ENCODE measurements at regions not wholly inside any gene's neighbourhood (a gene's known extent, or its start where the extent isn't known, plus 50 kb on each side); places are given as distances from the start of the nearest gene placed in this dataset.

GRCh38 chr17:79296243-79296642 is 221.6 kb downstream of the ENGASE start:
- no peaks in the 10 kb centered on the region for H3K27me3 ChIP-seq (ENCODE audit: insufficient read depth, low read length, poor library complexity)
- H2AFZ ChIP-seq (ENCODE audit: low read depth, low read length): no peak overlapping the region
- TF ChIP-seq EZH2 (IDR thresholded peaks at IDR 0.05; ENCODE audit: borderline replicate concordance, low read depth, low read length, severe bottlenecking): no peak
- TF ChIP-seq, protein P1, sequence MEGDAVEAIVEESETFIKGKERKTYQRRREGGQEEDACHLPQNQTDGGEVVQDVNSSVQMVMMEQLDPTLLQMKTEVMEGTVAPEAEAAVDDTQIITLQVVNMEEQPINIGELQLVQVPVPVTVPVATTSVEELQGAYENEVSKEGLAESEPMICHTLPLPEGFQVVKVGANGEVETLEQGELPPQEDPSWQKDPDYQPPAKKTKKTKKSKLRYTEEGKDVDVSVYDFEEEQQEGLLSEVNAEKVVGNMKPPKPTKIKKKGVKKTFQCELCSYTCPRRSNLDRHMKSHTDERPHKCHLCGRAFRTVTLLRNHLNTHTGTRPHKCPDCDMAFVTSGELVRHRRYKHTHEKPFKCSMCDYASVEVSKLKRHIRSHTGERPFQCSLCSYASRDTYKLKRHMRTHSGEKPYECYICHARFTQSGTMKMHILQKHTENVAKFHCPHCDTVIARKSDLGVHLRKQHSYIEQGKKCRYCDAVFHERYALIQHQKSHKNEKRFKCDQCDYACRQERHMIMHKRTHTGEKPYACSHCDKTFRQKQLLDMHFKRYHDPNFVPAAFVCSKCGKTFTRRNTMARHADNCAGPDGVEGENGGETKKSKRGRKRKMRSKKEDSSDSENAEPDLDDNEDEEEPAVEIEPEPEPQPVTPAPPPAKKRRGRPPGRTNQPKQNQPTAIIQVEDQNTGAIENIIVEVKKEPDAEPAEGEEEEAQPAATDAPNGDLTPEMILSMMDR (IDR thresholded peaks at IDR 0.05; ENCODE audit: borderline replicate concordance, extremely low read depth, low read length, poor library complexity, severe bottlenecking): no peak
- DNase-seq (no peak), ATAC-seq (ENCODE audit: insufficient read depth, low read depth) (no peak)
- no peaks in the 10 kb centered on the region for H3K79me2 ChIP-seq (ENCODE audit: insufficient read depth, low read length)
- no peak overlapping the region for H3K9ac ChIP-seq (ENCODE audit: low read depth, low read length)
- no peaks in the 10 kb centered on the region for H3K9me3 ChIP-seq (ENCODE audit: insufficient read depth, low read length, severe bottlenecking)
- H3K4me2 ChIP-seq (ENCODE audit: insufficient read depth, low read length): no peak overlapping the region
- H3K4me1 ChIP-seq (ENCODE audit: insufficient read depth, low read length): no peaks in the 10 kb centered on the region
- H3K27ac ChIP-seq (ENCODE audit: low read length): no peak overlapping the region
- peaks cover 14% of the 10 kb centered on the region; the same call in 1 of the 2 replicates for H4K20me1 ChIP-seq (ENCODE audit: insufficient read depth, low read length)
- no peaks in the 10 kb centered on the region for H3K36me3 ChIP-seq (ENCODE audit: insufficient read depth, low read length)
- no peak overlapping the region for H3K4me3 ChIP-seq (ENCODE audit: low read depth in 1 of 2, low read length in 2 of 2)

DNA sequence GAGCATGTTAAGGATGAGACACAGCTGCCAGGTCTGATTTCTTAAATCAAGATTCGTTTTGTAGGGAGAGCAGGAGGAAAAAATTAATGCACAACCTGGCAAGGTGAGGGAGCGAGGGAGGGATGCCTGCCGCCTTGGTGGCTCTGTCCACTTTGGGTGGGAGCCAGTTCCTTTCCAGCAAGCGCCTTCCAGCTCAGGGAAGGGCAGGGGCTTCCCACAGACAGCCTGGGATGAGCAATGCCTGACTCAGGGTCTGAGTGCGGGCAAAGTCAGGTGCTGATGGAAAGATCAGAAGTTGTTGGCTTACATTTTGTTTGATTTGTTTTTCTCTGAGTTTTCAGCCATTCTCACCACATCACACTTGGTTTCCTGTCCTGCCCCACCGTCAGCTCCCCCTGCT is 220.7 kb downstream of the ENGASE start:
- DNase-seq (no peak), ATAC-seq (ENCODE audit: insufficient read depth, low read depth) (no peak)
- H3K9me3 ChIP-seq (ENCODE audit: insufficient read depth, low read length, severe bottlenecking): no peaks in the 10 kb centered on the region
- no peak for TF ChIP-seq EZH2 (IDR thresholded peaks at IDR 0.05; ENCODE audit: borderline replicate concordance, low read depth, low read length, severe bottlenecking)
- TF ChIP-seq, protein P1 (IDR thresholded peaks at IDR 0.05; ENCODE audit: borderline replicate concordance, extremely low read depth, low read length, poor library complexity, severe bottlenecking): no peak
- H2AFZ ChIP-seq (ENCODE audit: low read depth, low read length): no peak overlapping the region
- H3K4me1 ChIP-seq (ENCODE audit: insufficient read depth, low read length): no peaks in the 10 kb centered on the region
- no peak overlapping the region for H3K4me3 ChIP-seq (ENCODE audit: low read depth in 1 of 2, low read length in 2 of 2)
- H3K4me2 ChIP-seq (ENCODE audit: insufficient read depth, low read length): no peak overlapping the region
- no peaks in the 10 kb centered on the region for H3K27me3 ChIP-seq (ENCODE audit: insufficient read depth, low read length, poor library complexity)
- H3K27ac ChIP-seq (ENCODE audit: low read length): no peak overlapping the region
- no peaks in the 10 kb centered on the region for H3K36me3 ChIP-seq (ENCODE audit: insufficient read depth, low read length)
- H3K79me2 ChIP-seq (ENCODE audit: insufficient read depth, low read length): no peaks in the 10 kb centered on the region
- no peak overlapping the region for H3K9ac ChIP-seq (ENCODE audit: low read depth, low read length)
- H4K20me1 ChIP-seq (ENCODE audit: insufficient read depth, low read length): peaks cover 14% of the 10 kb centered on the region; the same call in 1 of the 2 replicates

GRCh38 chr17:79294459-79295071 is 219.9 kb downstream of the ENGASE start:
- peaks cover 14% of the 10 kb centered on the region; the same call in 1 of the 2 replicates for H4K20me1 ChIP-seq (ENCODE audit: insufficient read depth, low read length)
- peak; percentile 61 for DNase-seq
- no peak overlapping the region for H2AFZ ChIP-seq (ENCODE audit: low read depth, low read length)
- no peak for TF ChIP-seq EZH2 (IDR thresholded peaks at IDR 0.05; ENCODE audit: borderline replicate concordance, low read depth, low read length, severe bottlenecking)
- TF ChIP-seq, protein P1 (IDR thresholded peaks at IDR 0.05; ENCODE audit: borderline replicate concordance, extremely low read depth, low read length, poor library complexity, severe bottlenecking): no peak
- H3K27ac ChIP-seq (ENCODE audit: low read length): no peak overlapping the region
- H3K27me3 ChIP-seq (ENCODE audit: insufficient read depth, low read length, poor library complexity): no peaks in the 10 kb centered on the region
- no peak overlapping the region for H3K4me2 ChIP-seq (ENCODE audit: insufficient read depth, low read length)
- H3K36me3 ChIP-seq (ENCODE audit: insufficient read depth, low read length): no peaks in the 10 kb centered on the region
- H3K4me3 ChIP-seq (ENCODE audit: low read depth in 1 of 2, low read length in 2 of 2): no peak overlapping the region
- H3K4me1 ChIP-seq (ENCODE audit: insufficient read depth, low read length): no peaks in the 10 kb centered on the region
- H3K9me3 ChIP-seq (ENCODE audit: insufficient read depth, low read length, severe bottlenecking): no peaks in the 10 kb centered on the region
- H3K9ac ChIP-seq (ENCODE audit: low read depth, low read length): no peak overlapping the region
- peak; percentile 54; the same call in 2 of the 3 replicates for ATAC-seq (ENCODE audit: insufficient read depth, low read depth)
- no peaks in the 10 kb centered on the region for H3K79me2 ChIP-seq (ENCODE audit: insufficient read depth, low read length)

All from DND-41 (cell line).